Brain microvascular endothelial cell (primary cell): ENCODE measurements at regions not wholly inside any gene's neighbourhood (a gene's known extent, or its start where the extent isn't known, plus 50 kb on each side); places are given as distances from the start of the nearest gene placed in this dataset.

Experiments
- DNase-seq: peaks from one replicate; pipeline ENCODE4 v3.0.0-alpha.2; 2020
- H3K27ac ChIP-seq: fragments of 250-450 bp; sonication (Bioruptor Pico); 2 replicates; pipeline ENCODE4 v1.5.1; 2020; ENCODE audit warnings: mild to moderate bottlenecking, moderate library complexity
- H3K27me3 ChIP-seq: fragments of 250-450 bp; sonication (Bioruptor Pico); replicated peaks from 2 replicates; pipeline ENCODE4 v1.5.1; 2020; ENCODE audit warnings: mild to moderate bottlenecking
- H3K36me3 ChIP-seq: fragments of 250-450 bp; sonication (Bioruptor Pico); replicated peaks from 2 replicates; pipeline ENCODE4 v1.5.1; 2020; ENCODE audit warnings: mild to moderate bottlenecking
- H3K4me3 ChIP-seq: 2 replicates; pipeline ENCODE4 v1.5.1; 2011; ENCODE audit warnings: low read depth, mild to moderate bottlenecking, control low read depth, low read length, moderate library complexity
- in situ Hi-C: cut with HindIII; loops from 2 replicates; pipeline ENCODE4 v1.10.0; 2017; ENCODE audit warnings: low sequenced_read_pairs, low pct_ligation_motif_present
- TF ChIP-seq, protein P1 (sequence below): IDR thresholded peaks from 2 replicates; pipeline ENCODE4 v1.5.1; 2011; ENCODE audit warnings: low read depth, mild to moderate bottlenecking, moderate library complexity, low read length, control low read depth, inconsistent platforms; ENCODE audit errors: missing control alignments

DNA sequence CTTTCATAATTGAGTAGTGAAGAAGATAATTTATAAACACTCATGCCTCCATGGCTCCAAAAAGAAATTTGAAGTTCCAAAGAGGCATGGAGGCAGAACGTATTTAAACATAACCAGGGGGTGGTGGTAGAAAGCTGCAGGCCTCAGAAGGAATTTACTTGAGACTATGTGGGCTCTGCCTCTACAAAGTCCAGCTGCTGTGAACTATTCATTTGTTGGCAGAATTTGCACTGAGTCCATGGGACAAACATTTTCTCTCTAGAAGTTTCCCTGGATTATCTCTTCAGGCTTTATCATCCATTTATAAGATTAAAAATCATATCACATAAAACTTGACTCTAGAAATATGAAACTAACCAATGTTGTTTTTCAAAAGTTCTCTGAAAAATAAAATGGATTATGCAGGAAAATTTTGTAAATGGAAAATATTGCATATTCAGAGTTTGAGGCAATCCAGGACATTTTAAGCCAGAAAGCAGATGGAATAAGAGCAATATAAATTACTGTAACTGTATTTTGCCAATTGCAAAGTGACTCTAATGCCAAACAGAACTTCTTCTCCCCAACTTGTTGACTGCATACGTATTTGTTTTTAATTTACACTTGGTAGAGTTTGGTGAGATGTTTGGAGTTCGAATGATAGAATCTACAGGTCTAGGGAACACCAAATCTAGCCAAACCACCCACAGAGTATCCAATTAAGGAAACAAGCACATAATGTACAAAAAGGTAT is 258.2 kb downstream of the ENC1 start:
- TF ChIP-seq, protein P1, sequence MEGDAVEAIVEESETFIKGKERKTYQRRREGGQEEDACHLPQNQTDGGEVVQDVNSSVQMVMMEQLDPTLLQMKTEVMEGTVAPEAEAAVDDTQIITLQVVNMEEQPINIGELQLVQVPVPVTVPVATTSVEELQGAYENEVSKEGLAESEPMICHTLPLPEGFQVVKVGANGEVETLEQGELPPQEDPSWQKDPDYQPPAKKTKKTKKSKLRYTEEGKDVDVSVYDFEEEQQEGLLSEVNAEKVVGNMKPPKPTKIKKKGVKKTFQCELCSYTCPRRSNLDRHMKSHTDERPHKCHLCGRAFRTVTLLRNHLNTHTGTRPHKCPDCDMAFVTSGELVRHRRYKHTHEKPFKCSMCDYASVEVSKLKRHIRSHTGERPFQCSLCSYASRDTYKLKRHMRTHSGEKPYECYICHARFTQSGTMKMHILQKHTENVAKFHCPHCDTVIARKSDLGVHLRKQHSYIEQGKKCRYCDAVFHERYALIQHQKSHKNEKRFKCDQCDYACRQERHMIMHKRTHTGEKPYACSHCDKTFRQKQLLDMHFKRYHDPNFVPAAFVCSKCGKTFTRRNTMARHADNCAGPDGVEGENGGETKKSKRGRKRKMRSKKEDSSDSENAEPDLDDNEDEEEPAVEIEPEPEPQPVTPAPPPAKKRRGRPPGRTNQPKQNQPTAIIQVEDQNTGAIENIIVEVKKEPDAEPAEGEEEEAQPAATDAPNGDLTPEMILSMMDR = no peak
- H3K27ac ChIP-seq = no peak overlapping the region
- H3K36me3 ChIP-seq = no peaks in the 10 kb centered on the region
- no peaks in the 10 kb centered on the region for H3K27me3 ChIP-seq
- no peak overlapping the region for H3K4me3 ChIP-seq
- no peak for DNase-seq
- in situ Hi-C loops = no loop called here

DNA sequence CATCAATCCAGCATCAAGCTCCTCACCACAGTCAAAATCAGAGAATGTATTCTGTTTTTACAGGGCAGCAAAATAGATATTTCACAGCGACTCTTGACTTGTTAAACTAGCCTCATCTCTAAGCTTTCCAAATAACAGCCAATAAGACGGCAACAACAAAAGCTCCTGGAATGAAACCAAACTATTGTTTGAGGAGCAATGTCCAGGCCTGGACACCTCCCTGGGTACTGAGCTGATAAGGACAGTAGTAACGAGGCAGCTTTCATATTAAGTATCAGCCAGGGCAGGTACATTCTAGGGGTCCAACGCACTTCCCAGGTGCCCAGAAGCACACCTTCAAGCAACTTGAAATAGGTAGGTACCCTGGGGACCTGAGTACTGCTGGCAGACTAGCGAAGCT is 260.3 kb downstream of the ENC1 start:
- TF ChIP-seq, protein P1 = no peak
- DNase-seq = no peak
- H3K27ac ChIP-seq = no peak overlapping the region
- no peaks in the 10 kb centered on the region for H3K27me3 ChIP-seq
- H3K4me3 ChIP-seq = no peak overlapping the region
- in situ Hi-C loops = no loop called here
- no peaks in the 10 kb centered on the region for H3K36me3 ChIP-seq

DNA sequence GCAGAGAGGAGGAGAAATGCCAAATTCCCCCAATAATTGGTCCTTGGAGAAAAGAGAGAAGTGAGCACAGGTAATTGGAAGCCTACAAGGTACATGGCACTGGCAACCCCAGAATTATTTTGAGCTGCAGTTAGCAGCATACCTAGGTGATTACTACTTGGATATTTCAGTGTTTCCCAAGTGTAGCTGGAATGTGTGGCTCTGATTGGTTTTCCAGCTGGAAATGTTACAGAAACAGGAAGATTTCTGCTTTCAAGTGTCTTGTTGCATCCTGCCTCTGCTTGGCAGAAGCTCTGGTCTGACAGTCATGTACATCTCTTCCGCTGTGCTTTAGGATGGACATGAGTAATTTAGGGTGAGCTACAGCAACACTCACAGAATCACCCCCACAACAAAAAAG is 262.1 kb downstream of the ENC1 start:
- Histone ChIP-seq H3K4me3 (no peak overlapping the region), H3K36me3 (no peaks in the 10 kb centered on the region), H3K27ac (no peak overlapping the region), H3K27me3 (no peaks in the 10 kb centered on the region)
- in situ Hi-C loops = no loop called here
- no peak for DNase-seq
- TF ChIP-seq, protein P1 = no peak

DNA sequence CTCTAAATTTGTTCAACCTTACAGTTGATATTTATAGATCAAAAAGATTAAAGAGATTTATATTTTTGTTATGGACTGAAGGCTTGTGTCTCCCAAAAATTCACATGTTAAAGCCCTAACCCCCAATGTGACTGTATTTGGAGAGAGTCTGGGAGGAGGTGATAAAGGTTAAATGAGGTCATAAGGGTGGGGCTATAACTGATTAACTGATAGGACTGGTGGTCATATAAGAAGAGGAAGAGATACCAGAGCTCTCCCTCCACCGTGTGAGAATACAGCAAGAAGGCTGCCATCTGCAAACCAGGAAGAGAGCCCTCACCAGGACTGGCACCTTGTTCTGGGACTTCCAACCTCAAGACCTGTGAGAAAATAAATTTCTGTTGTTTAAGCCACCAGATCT is 264.3 kb downstream of the ENC1 start:
- Histone ChIP-seq H3K27me3 (no peaks in the 10 kb centered on the region), H3K36me3 (no peaks in the 10 kb centered on the region), H3K27ac (no peak overlapping the region), H3K4me3 (no peak overlapping the region)
- TF ChIP-seq, protein P1 = no peak
- in situ Hi-C loops = no loop called here
- no peak for DNase-seq

DNA sequence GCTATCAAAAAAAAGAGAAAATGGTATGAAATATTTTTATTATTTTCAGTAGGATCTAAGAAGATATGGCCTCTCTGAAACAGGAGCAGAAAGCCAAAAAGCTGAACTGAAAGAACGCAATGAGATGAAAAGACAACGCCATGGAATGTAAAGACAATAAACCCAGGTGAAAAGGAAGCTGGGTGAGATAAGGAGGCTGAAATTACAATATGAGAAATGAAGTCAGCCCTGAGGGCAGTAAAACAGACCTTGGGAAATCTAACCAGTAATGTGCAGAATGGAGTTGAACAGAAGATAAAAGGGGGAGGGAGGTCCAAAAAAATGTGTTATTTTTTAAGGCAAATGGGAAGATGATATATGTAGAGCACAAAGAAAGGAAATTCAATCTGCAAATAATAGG is 265.3 kb downstream of the ENC1 start:
- Histone ChIP-seq H3K4me3 (no peak overlapping the region), H3K36me3 (no peaks in the 10 kb centered on the region), H3K27ac (no peak overlapping the region), H3K27me3 (no peaks in the 10 kb centered on the region)
- no peak for DNase-seq
- in situ Hi-C loops = no loop called here
- TF ChIP-seq, protein P1 = no peak

DNA sequence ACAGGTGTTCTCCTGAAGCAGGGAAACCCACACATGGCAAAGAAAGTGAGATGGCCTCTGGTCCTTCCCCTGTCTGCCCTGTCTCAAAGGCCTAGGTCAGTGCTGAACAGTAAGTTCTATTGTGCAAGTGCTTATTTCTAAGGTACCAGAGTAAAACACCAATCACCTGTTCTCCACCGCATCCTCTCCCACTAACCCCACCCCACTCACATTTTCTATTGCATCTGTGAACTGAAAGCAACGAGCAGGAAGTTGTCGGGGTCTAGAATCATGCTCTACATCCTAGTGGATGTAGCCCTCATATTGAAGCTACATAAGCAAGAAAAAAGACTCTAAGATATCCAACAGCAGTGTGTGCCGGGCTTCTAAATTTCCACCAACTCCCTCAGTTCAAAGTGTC is 265.9 kb downstream of the ENC1 start:
- DNase-seq = no peak
- no peak overlapping the region for H3K27ac ChIP-seq
- in situ Hi-C loops = no loop called here
- no peaks in the 10 kb centered on the region for H3K27me3 ChIP-seq
- H3K4me3 ChIP-seq = no peak overlapping the region
- H3K36me3 ChIP-seq = no peaks in the 10 kb centered on the region
- TF ChIP-seq, protein P1 = no peak
